ENCODE measurements at regions not wholly inside any gene's neighbourhood (a gene's known extent, or its start where the extent isn't known, plus 50 kb on each side); places are given as distances from the start of the nearest gene placed in this dataset.
"Not testable (repeated sequence)": the region's sequence is repeated elsewhere in the genome, so short reads cannot be mapped to it uniquely, and the experiment has no call there.

- TF ChIP-seq CTCF (IDR thresholded peaks at IDR 0.05); ZFX (IDR thresholded peaks at IDR 0.05; ENCODE audit: borderline replicate concordance): not testable (repeated sequence)
These were observed 492.1 kb upstream of the CBLB start for GRCh38 chr3:106360901-106361300.

All from 22Rv1 (cell line).